Inflammatory macrophage treated with lipopolysaccharide for 4 hours (primary cell): ENCODE measurements at regions not wholly inside any gene's neighbourhood (a gene's known extent, or its start where the extent isn't known, plus 50 kb on each side); places are given as distances from the start of the nearest gene placed in this dataset.

ENCODE experiments used
- DNase-seq: peaks from one replicate; pipeline ENCODE4 v3.0.0-alpha.2; 2020

GRCh38 chr18:61756244-61756643 lies 136.6 kb downstream of the RNF152 start:
- DNase-seq, result no peak

GRCh38 chr18:61755555-61755954 lies 137.3 kb downstream of the RNF152 start:
- DNase-seq, result no peak

- DNase-seq, result no peak
Observed at GRCh38 chr18:61754039-61754583, 138.7 kb downstream of the RNF152 start.

- no peak for DNase-seq
Observed at GRCh38 chr18:61753373-61753772, 139.4 kb downstream of the RNF152 start.

- DNase-seq, result no peak
Observed at GRCh38 chr18:61752973-61753372, 139.8 kb downstream of the RNF152 start.

GRCh38 chr18:61750840-61751668 lies 141.8 kb downstream of the RNF152 start:
- DNase-seq, result no peak

GRCh38 chr18:61749546-61749945 lies 143.3 kb downstream of the RNF152 start:
- DNase-seq, result no peak

- no peak for DNase-seq
Observed at GRCh38 chr18:61749031-61749430, 143.8 kb downstream of the RNF152 start.

GRCh38 chr18:61748004-61748403 lies 144.8 kb downstream of the RNF152 start:
- DNase-seq, result no peak

GRCh38 chr18:61743775-61744531 lies 148.9 kb downstream of the RNF152 start:
- DNase-seq, result no peak

- peak; percentile 30 for DNase-seq
Observed at GRCh38 chr18:61742565-61743429, 150.0 kb downstream of the RNF152 start.

GRCh38 chr18:61741881-61742454 lies 150.8 kb downstream of the RNF152 start:
- DNase-seq, result no peak

GRCh38 chr18:61738488-61738887 lies 154.3 kb downstream of the RNF152 start:
- DNase-seq, result peak; percentile 92

GRCh38 chr18:61738042-61738441 lies 154.8 kb downstream of the RNF152 start:
- peak; percentile 15 for DNase-seq

- DNase-seq, result no peak
Observed at GRCh38 chr18:61736133-61736532, 156.7 kb downstream of the RNF152 start.

- DNase-seq, result no peak
Observed at GRCh38 chr18:61735564-61736102, 157.2 kb downstream of the RNF152 start.

GRCh38 chr18:61734396-61734795 lies 158.4 kb downstream of the RNF152 start:
- no peak for DNase-seq

GRCh38 chr18:61732854-61733253 lies 160.0 kb downstream of the RNF152 start:
- DNase-seq, result peak; percentile 77

GRCh38 chr18:61731693-61732376 lies 161.0 kb downstream of the RNF152 start:
- no peak for DNase-seq

GRCh38 chr18:61731178-61731577 lies 161.6 kb downstream of the RNF152 start:
- DNase-seq, result no peak

- no peak for DNase-seq
Observed at GRCh38 chr18:61729322-61729721, 163.5 kb downstream of the RNF152 start.
